Muscle of leg (tissue), 3 donors: ENCODE measurements at regions not wholly inside any gene's neighbourhood (a gene's known extent, or its start where the extent isn't known, plus 50 kb on each side); places are given as distances from the start of the nearest gene placed in this dataset.
A peak's percentile ranks its signal among the peaks of the same experiment; 100 is the strongest.

Source experiments
- DNase-seq: peaks from one replicate; pipeline ENCODE4 v3.0.0; 2013
- H3K27ac ChIP-seq: one replicate; pipeline ENCODE4 v1.5.1; 2013; ENCODE audit warnings: mild to moderate bottlenecking, low read length, control low read depth
- H3K27me3 ChIP-seq: one replicate; pipeline ENCODE4 v1.6.1; 2013; ENCODE audit warnings: low read length; ENCODE audit not compliant: control insufficient read depth, insufficient read depth
- H3K36me3 ChIP-seq: one replicate; pipeline ENCODE4 v1.6.1; 2013; ENCODE audit warnings: low read length; ENCODE audit not compliant: control insufficient read depth, insufficient read depth
- H3K4me1 ChIP-seq: one replicate; pipeline ENCODE4 v1.6.1; 2013; ENCODE audit warnings: low read length; ENCODE audit not compliant: control insufficient read depth, insufficient read depth
- H3K4me3 ChIP-seq: one replicate; pipeline ENCODE4 v1.5.1; 2013; ENCODE audit warnings: low read length, control low read depth
- H3K9me3 ChIP-seq: replicated peaks from 2 replicates; pipeline ENCODE4 v1.6.1; 2013; ENCODE audit warnings: low read depth, low read length; ENCODE audit not compliant: control insufficient read depth
- WGBS: methylation state at CpG from one replicate; pipeline ENCODE4 v1.1.5; 2013; ENCODE audit warnings: missing lambda C conversion rate; ENCODE audit not compliant: insufficient coverage; 5-methylcytosine and 5-hydroxymethylcytosine counted together

DNA sequence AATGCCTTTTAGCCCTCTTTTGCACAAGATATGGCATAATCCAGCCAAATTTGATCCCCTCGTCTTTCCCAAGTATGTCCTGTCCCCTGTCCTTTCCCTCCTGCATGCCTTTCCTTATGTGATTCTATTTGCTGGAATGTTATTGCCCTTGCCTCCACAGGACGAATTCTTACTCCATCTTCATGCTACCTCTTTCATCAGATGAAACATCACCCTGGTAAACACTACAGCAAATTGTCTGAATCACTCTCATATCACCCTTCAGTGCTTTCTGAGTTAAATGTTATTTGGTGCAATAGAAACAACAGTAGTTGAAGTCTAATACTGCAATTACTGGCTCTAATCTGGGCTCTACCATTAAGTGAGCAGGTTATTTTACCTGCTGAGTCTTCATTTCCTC is 52.2 kb upstream of the FAT1 start:
- Histone ChIP-seq H3K27me3 (no peaks in the 10 kb centered on the region), H3K9me3 (no peaks in the 10 kb centered on the region), H3K36me3 (no peaks in the 10 kb centered on the region), H3K4me1 (no peaks in the 10 kb centered on the region), H3K27ac (no peak overlapping the region), H3K4me3 (no peak overlapping the region)
- no peak for DNase-seq
- WGBS = 80% methylated on average over 1 of the region's 2 CpGs

- WGBS = 83% methylated on average over 1 of the region's 7 CpGs
- no peaks in the 10 kb centered on the region for H3K36me3 ChIP-seq
Observed at GRCh38 chr4:186778134-186778533, 54.5 kb upstream of the FAT1 start.

GRCh38 chr4:186780291-186781031 is 56.8 kb upstream of the FAT1 start:
- no peaks in the 10 kb centered on the region for H3K36me3 ChIP-seq
- DNase-seq = no peak
- WGBS = no CpG with 5 or more reads among the region's 4 CpGs
- no peak overlapping the region for H3K27ac ChIP-seq
- H3K4me3 ChIP-seq = no peak overlapping the region
- no peaks in the 10 kb centered on the region for H3K27me3 ChIP-seq
- no peaks in the 10 kb centered on the region for H3K4me1 ChIP-seq
- no peaks in the 10 kb centered on the region for H3K9me3 ChIP-seq

More at GRCh38 chr4:186778134-186778533, 54.5 kb upstream of the FAT1 start:
- Histone ChIP-seq H3K27ac (no peak overlapping the region), H3K4me1 (no peaks in the 10 kb centered on the region), H3K27me3 (no peaks in the 10 kb centered on the region), H3K4me3 (no peak overlapping the region), H3K9me3 (no peaks in the 10 kb centered on the region)
- DNase-seq = no peak

- H3K9me3 ChIP-seq = no peaks in the 10 kb centered on the region
- no peaks in the 10 kb centered on the region for H3K4me1 ChIP-seq
- WGBS = no CpG with 5 or more reads among the region's 6 CpGs
- no peak overlapping the region for H3K4me3 ChIP-seq
- H3K27ac ChIP-seq = no peak overlapping the region
- no peaks in the 10 kb centered on the region for H3K27me3 ChIP-seq
- no peak for DNase-seq
- H3K36me3 ChIP-seq = no peaks in the 10 kb centered on the region
Observed at GRCh38 chr4:186781032-186781917, 57.6 kb upstream of the FAT1 start.

DNA sequence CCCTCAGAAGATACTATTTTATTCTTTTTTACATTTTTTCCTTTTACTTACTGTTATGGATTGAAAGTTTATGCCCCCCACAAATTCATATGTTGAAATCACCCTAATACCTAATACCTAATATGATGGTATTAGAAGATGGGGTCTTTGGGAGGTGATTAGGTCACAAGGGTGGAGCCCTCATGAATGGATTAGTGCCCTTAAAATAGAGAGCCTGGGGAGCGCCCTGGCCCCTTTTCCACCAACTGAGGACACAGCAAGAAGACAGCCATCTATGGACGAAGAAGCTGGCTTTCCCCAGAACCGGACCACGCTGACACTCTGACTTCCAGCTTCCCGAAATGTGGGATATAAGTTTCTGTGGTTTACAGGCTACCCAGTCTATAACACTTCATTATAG is 58.6 kb upstream of the FAT1 start:
- H3K9me3 ChIP-seq = no peaks in the 10 kb centered on the region
- H3K4me3 ChIP-seq = no peak overlapping the region
- H3K4me1 ChIP-seq = no peaks in the 10 kb centered on the region
- no peaks in the 10 kb centered on the region for H3K36me3 ChIP-seq
- no peaks in the 10 kb centered on the region for H3K27me3 ChIP-seq
- no peak for DNase-seq
- no CpG with 5 or more reads among the region's 5 CpGs for WGBS
- no peak overlapping the region for H3K27ac ChIP-seq

GRCh38 chr4:186787536-186787935 is 63.9 kb upstream of the FAT1 start:
- WGBS = 73% methylated on average over 3 of the region's 5 CpGs
- no peak for DNase-seq

GRCh38 chr4:186789651-186790050 is 66.0 kb upstream of the FAT1 start:
- WGBS = 40% methylated on average over 1 of the region's 3 CpGs

More at GRCh38 chr4:186787536-186787935, 63.9 kb upstream of the FAT1 start:
- Histone ChIP-seq H3K4me1 (no peaks in the 10 kb centered on the region), H3K4me3 (no peak overlapping the region), H3K27ac (no peak overlapping the region), H3K9me3 (no peaks in the 10 kb centered on the region), H3K27me3 (no peaks in the 10 kb centered on the region), H3K36me3 (no peaks in the 10 kb centered on the region)

DNA sequence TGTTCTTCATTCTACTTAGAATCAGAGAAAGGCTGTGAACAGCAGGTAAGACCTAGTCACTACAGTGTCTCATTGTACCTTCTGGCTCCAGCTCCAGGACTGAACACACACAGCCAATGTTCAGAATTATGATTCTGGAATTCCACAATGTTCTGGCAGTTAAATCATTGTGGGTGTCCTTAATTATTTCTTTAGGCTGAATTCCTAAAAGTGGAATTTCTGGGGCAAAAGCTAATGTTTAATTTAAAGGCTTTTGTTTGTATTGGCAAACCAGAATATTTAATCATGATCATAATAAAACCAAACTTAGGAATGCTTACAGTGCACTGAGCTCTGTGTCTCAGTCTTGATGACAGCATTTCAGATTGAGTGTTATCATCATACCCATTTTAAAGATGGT is 67.0 kb upstream of the FAT1 start:
- H3K4me1 ChIP-seq = no peaks in the 10 kb centered on the region
- H3K27ac ChIP-seq = no peak overlapping the region
- DNase-seq = no peak
- no peaks in the 10 kb centered on the region for H3K9me3 ChIP-seq
- H3K36me3 ChIP-seq = no peaks in the 10 kb centered on the region
- H3K27me3 ChIP-seq = no peaks in the 10 kb centered on the region
- H3K4me3 ChIP-seq = no peak overlapping the region

More at GRCh38 chr4:186789651-186790050, 66.0 kb upstream of the FAT1 start:
- no peaks in the 10 kb centered on the region for H3K4me1 ChIP-seq
- H3K27me3 ChIP-seq = no peaks in the 10 kb centered on the region
- no peaks in the 10 kb centered on the region for H3K36me3 ChIP-seq
- no peaks in the 10 kb centered on the region for H3K9me3 ChIP-seq
- no peak overlapping the region for H3K27ac ChIP-seq
- peak; percentile 36 for DNase-seq
- H3K4me3 ChIP-seq = no peak overlapping the region

GRCh38 chr4:186792728-186793366 is 69.2 kb upstream of the FAT1 start:
- Histone ChIP-seq H3K9me3 (no peaks in the 10 kb centered on the region), H3K27me3 (no peaks in the 10 kb centered on the region), H3K4me1 (no peaks in the 10 kb centered on the region), H3K36me3 (no peaks in the 10 kb centered on the region), H3K27ac (no peak overlapping the region), H3K4me3 (no peak overlapping the region)
- 100% methylated on average over 1 of the region's 2 CpGs for WGBS
- DNase-seq = no peak
